SK-N-DZ (cell line): ENCODE measurements at regions not wholly inside any gene's neighbourhood (a gene's known extent, or its start where the extent isn't known, plus 50 kb on each side); places are given as distances from the start of the nearest gene placed in this dataset.

ENCODE experiments used
- DNase-seq: peaks from one replicate; pipeline ENCODE4 v3.0.0-alpha.2; 2015; ENCODE audit warnings: low spot score

- no peak for DNase-seq
Observed at GRCh38 chr15:39176030-39176429, 404.8 kb upstream of the THBS1 start.

- DNase-seq, result no peak
Observed at GRCh38 chr15:39177561-39177960, 403.3 kb upstream of the THBS1 start.

GRCh38 chr15:39180030-39180429 is 400.8 kb upstream of the THBS1 start:
- no peak for DNase-seq

- DNase-seq, result no peak
Observed at GRCh38 chr15:39180483-39180933, 400.4 kb upstream of the THBS1 start.

- DNase-seq, result no peak
Observed at GRCh38 chr15:39181056-39181747, 399.7 kb upstream of the THBS1 start.

- DNase-seq, result no peak
Observed at GRCh38 chr15:39181940-39182339, 398.9 kb upstream of the THBS1 start.

- DNase-seq, result no peak
Observed at GRCh38 chr15:39183164-39183881, 397.6 kb upstream of the THBS1 start.

- no peak for DNase-seq
Observed at GRCh38 chr15:39184701-39185390, 396.0 kb upstream of the THBS1 start.

GRCh38 chr15:39188314-39188713 is 392.6 kb upstream of the THBS1 start:
- no peak for DNase-seq

GRCh38 chr15:39188930-39189329 is 391.9 kb upstream of the THBS1 start:
- no peak for DNase-seq

GRCh38 chr15:39191871-39192291 is 389.0 kb upstream of the THBS1 start:
- no peak for DNase-seq

DNA sequence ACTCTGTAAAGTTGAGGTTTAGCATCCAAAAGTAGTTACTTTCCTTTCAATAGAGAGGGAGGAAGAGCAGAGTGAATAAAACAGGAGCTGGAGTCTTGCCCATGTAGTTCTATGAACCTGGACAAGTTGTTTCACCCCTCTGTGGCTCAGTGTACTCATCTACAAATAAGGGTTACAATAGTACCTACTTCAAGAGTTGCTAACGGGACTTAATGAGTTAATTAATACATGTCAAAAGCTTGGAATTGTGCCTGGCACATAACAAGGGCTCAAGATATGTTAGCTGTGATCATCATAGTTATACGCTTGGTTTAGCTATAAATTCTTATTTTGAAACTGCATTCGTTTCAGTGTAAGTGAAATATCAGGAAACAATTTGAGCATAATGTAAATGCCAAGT is 388.5 kb upstream of the THBS1 start:
- no peak for DNase-seq

DNA sequence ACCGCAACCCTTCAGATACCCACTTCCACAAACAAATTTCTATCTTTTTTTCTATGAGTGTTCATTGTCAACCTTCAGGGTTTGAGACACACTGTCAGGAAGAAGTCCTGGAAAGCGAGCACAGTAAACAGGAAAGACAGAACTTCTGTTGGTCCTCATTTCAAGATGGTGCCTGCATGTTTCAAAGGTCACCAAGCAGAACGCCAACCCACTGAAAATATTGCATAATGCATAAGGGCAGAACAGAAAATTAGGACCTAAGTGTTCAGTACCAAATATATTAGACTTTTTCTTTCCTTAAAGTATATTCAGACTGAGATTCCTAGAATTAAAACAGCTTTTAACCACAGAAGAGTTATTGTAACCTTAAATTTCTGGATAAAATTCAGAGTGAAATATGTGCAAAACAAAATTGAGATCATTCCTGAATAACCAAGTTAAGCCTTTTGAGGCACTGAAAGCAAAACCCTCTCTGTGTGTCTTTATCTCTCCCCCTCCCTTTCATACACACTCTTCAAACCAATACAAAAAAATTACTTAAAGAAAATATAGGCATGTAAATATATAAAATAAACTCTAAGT is 387.8 kb upstream of the THBS1 start:
- DNase-seq, result no peak

- DNase-seq, result no peak
Observed at GRCh38 chr15:39193611-39194010, 387.3 kb upstream of the THBS1 start.

GRCh38 chr15:39194106-39194830 is 386.6 kb upstream of the THBS1 start:
- no peak for DNase-seq

DNA sequence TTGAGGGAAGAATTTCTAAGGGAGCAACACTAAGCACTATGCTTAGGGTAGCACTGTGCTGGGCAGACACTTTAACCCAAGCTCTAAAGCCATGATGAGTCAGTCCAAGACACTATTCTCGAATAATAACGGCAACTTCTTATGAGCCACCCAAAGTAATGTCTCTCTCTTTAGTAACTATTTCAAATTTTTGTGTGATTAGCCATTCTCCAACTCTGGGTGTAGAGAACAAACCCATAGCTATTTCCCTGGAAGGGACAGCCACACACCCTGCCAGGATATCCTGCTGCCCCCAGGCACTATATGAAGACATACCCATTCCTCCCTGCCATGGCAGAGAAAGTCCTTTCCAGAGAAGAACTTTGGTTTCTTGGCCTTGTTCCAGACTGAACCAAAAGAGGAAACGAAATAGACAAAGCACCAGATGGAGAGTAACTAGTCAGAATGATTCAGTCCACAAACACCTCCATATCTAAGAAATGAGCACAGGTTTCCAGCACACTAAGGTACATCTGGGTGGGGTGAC is 384.9 kb upstream of the THBS1 start:
- DNase-seq, result no peak

DNA sequence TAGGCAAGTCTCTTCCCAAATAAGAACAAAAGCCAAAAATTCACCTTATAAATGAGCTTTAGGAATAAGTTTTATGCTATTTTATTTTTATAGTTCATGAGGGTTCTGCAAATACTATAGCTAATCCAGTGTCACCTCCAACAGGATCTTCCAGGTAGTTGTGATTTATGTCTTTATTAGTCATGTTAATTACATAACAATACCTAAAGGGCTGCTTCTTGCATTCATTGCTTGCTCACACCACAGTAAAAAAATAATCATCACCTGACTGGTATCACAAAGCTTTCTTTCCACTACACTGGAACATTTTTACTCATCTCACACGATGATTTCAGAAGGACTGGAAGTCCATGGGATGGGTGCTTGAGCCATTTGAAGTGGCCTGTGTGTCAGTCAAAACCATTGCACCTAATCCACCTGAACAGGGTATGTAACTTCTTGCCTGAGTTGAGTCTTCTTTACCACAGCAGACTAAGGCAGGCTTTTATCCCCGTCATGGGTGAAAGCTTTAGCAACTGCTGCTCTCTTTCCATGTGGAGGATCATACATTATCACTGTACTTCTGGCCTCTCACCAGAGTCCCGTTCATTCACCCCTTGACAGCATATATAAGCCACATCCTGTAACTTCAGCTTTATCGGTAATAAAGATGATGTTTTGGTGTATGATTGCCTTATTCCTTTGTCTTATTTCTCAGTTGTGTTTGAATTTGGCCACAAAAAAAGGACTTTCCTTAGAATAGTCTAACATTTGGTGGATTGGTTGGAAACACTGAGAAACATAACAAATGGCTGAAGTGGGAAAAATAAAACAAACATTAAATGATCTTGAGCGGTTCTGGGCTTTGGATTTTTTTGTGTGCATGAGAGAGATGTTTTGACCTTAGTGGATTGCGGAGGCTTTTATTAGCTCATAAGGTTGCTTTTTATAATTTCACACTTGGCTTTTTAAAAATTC is 382.6 kb upstream of the THBS1 start:
- no peak for DNase-seq

DNA sequence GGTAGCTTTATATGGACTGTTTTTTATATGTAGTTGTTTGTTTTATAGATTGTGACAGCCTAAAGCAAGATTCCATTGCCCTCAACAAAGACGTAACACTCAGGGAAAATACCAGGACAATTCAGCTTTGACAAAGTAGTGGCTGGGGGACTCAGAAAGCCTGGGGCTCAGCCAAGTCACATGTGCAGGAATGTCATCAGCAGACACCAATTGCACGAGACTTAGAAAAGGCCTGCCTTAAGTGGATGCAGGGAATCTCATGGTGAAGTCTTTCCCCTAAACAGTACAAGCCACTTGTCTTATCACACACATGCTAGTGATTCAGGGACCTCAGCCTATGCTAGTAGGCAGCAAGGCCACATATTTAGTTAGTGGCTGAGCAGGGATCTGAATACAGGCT is 381.8 kb upstream of the THBS1 start:
- no peak for DNase-seq

GRCh38 chr15:39200586-39200985 is 380.3 kb upstream of the THBS1 start:
- no peak for DNase-seq

DNA sequence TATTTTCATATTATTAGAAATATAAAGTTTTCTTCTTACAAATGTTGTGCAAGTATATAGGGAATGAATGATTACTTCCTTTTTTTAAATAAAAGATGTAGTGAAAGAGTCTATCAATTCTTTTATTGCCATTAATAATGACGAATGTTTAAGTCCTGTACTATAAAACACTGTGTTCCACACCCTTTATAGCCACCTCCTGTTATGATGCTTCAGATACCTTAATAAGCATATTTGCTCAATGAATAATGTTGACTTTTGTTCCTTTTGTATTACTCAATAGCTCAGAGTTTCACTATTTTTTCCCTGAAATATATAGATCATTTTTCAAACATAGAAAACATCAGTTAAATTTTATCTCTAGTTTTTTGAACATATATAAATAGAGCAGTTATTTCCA is 378.2 kb upstream of the THBS1 start:
- no peak for DNase-seq
